ENCODE measurements at regions not wholly inside any gene's neighbourhood (a gene's known extent, or its start where the extent isn't known, plus 50 kb on each side); places are given as distances from the start of the nearest gene placed in this dataset.

DNA sequence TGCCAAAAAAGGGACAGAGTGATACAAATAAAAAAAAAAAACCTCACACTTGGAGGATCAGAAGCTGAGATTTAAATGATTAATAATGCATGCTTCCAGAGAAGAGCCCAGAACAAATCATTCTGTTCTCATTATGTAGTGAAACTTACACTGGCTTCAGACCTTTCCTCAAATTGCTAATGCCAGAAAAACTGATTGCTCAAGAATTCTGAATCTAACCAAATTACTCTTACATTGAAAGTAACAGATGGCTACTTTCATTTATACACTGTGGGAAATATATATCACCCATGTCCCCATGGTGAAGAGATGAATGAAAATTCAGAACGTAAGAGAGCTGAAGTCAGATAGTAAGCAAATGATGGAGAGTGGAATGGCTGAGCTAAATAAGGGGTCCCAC, 85.9 kb upstream of the NSMCE3 start:
- no peak for DNase-seq

DNA sequence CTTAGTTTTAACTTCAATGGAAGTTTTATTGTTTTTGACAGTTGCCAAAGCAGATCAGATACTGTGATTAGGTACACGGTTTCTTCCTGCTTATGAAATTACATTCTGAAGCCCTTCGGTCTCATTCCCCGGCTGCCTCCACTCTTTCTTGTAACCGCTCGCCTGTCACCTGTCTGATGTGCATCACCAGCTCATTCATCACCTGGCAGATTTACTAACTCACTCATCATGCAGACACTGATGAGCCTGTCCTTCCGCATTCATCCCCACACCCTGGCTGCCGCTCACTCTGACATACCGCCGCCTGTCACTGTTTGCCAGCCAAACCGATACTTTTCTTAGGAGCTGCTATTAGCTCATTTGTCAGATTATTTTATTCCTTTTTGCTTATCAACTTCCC, 82.8 kb upstream of the NSMCE3 start:
- DNase-seq, result no peak

DNA sequence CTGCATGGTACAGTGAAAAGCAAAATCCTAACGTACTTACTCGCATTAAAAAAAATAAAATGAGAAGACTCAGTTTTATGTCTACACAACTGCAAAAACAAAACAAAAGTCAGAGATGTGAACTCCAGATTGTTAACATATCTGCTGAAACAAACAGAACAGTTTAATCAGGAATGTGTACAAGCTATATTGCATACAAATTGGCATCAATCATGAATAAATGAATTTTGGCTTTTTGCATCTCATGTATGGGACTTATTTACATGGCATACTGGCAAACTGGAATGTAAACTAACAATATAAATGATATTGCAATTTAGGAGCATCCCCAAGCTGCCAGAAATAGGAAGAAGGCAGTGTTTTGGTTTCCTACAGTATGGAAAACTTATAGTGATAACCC, 79.6 kb upstream of the NSMCE3 start:
- no peak for DNase-seq

DNA sequence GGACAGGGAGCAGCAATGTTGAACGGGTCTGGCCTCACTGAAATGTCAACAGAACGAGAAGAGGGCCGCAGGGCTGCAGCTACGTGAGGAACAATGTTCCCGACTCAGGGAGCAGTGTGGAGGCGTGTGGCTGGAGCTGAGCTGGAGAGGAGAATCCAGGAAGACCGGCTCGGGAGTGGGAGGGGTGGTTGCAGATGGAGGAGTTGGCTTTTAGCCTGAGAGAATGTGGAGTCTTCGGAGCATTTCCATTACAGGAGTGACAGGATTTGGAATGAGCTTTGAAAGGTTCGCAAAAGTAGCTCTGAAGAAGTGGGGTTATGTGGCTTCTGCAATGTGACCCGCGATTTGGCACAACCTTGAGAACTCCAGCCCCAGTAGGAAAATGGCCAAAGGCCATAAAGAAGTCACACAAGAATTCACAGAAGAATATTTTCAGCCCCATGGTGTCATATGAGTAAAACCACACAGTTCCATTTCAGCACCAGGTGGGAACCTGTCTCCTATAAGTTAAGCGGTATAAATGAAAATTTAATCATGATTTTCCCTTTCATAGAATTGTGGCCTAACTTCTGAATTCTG, 78.8 kb upstream of the NSMCE3 start:
- DNase-seq, result no peak

DNA sequence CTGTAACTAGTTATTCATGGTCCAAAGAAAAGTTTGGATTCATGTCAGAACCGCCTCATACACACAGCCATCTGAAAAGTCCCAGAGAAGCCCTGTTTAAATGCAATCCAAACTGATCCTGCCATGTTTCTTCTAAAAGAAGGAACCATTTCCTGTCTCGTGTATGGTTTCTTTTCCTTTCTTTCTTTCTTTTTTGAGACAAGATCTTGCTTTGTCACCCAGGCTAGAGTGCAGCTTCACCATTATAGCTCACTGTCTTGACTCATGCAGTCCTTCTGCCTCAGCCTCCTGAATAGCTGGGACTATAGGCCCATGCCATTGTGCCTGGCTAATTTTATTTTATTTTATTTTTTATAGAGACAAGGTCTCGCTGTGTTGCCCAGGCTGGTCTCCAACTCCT, 77.4 kb upstream of the NSMCE3 start:
- no peak for DNase-seq

DNA sequence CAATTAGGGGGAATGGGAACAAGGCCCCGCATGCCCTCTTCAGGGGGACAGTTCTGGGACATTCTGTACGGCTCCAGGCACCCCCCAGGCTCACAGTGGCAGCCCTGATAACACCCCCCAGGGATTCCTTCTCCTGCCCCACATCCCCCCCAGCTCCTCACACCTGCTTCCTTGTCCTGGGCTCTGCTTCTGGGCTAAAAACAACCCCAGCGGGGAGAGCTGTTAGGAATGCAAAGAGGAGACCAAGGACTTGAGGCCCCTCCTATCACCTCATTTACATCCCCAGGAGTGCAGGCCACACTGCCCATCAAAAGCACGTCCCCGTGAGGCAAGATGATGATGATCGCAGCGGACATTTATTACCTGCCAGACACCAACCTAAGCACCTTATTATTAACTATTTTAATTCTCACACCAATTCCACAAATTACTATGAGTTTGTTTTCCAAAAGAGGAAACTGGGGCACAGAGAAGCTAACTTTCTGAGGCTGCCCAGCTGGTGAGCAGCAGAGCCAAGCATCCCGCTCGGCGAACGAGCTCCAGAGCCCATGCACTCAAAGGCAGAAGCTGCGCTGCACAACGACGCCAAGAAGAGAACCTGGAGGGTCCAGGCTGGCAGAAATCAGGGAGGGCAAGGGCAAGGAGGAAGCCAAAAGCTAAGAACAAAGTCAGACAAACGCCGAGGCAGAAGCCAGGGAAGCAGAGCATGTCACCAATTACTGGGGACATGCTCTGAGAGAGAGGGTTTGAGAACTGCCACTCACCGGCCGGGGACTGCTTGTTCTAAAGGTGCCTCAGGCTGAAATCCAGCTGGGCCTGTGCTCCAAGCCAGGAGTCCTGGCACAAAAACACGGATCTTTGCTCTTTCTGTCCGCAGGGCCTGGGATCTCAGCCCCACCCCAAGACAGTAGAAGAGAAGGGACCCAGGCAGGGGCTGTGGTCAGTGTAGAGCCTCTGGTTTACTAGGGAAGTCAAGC, 76.2 kb upstream of the NSMCE3 start:
- DNase-seq, result no peak

DNA sequence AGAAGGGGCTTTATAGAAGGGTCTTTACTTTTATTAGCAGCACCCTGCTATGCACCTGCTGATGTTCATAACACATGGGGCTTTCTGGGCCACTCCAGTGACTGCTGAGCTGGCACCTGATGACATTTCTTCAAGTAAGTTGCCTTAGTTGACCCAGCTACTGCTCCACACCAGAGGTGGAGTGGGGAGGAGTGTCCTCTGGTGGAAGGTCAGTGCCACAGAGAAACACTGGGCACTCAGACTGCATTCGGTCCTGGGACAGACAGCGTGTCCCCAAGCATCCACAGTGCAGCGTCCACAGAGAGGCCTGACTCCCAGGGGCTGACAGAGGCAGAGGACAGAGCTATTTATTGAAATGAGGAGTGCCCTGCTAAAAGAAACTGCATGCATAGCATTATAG, 74.9 kb upstream of the NSMCE3 start:
- no peak for DNase-seq

DNA sequence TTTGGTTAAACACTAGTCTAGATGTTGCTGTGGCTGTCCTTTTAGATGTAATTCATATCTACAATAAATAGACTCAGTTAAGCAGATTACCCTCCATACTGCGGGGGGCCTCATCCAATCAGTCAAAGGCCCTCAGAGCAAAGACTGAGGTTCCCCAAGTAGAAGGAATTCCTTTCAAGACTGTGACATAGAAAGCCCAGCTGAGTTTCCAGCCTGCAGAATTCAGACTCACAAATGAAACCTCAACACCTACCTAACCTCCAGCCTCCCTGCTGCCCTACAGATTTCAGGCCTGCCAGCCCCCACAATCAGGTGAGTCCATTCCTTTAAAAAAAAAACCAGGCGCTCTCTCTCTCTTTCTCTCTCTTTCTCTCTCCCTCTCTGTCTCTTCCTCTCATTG, 73.6 kb upstream of the NSMCE3 start:
- DNase-seq, result no peak

DNA sequence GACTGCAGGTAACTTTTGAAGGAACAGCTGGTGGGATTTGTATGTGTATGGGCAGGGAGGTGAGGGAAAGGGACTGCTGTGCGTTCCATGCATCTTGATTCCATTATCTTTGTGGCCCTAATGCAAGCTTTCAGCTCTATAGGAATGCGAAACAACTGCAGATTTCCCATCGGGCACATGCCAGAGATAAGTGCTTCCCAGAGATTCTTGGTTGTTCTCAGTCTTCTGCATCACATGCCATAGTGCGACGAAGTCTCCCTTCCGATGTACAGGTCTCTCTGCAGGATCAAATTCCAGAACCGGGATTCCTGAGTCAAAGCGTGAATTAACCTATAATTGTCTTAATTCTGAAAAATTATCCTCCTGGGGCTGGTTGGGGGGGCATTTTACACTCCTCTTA, 72.6 kb upstream of the NSMCE3 start:
- no peak for DNase-seq

DNA sequence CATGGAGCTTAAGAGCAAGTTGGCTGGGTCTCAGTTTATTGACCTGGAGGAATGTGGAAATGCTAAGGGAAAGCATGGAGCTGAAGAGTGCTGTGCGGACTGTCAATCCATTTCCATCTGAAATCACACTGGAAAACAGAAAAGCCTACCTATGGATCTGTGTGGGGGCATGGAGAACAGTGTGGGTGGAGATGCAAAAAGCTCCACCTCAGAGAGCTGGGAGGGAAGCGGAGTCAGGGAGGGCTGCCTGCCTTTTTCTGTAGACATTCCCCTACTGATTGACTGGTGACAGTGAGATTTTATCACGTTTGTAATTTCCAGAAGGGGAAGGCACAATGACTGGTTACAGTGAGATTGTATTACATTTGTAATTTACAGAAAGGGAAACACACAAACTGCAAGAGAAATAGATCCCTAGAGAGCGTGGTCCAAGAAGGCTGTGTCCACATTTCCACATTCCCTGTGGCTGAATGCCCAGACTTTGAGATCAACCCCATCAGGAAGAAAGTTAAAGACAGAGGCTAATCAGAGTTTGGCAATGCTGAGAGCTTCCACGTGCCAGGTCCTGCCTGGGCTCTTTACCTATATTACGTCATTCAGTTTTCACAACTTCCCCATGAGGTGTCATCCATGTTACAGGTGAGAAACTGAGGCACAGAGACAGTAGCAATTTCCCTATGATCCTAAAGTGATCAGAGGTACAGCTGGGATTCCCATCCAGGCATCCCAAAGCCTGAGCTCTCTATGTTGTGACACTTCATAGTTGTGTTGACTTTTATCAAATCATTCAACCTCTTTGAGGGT, 67.7 kb upstream of the NSMCE3 start:
- no peak for DNase-seq

DNA sequence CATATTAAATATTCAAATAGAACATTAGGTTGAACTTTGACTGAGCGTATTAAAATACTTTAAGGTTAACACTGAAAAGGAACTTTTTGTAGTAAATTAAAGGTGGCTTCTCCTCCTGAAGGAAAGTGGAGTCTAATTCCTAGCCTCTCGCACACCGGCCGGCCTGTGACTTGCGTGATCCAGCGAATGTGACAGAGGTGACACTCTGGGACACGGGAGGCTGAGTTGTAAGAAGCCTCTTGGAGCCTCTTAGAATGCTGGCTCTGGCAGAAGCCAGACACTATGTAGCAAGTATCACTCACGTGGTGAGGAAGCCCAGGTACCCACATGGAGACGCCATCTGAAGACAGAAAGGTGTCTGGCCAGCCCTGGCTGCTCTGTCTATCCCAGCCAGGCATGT, 64.9 kb upstream of the NSMCE3 start:
- DNase-seq, result no peak

DNA sequence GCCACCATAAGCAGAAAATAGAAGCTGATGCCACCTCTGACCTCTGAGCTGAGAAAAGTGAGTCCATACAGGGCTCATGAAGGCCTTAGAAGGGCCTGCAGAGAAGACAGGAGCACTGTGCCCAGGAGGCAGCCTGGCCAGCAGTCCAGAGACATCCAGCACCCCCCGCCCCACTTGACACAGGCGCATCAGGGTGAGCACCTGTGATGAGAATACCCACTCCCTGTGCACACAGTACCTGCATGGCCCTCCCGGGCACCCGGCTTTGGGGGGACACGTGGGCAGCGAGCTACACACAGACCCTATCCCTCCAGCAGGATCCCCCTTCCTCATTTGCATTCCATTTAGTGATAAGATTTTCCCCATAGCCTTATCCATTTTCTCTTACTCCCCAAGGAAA, 63.6 kb upstream of the NSMCE3 start:
- no peak for DNase-seq

DNA sequence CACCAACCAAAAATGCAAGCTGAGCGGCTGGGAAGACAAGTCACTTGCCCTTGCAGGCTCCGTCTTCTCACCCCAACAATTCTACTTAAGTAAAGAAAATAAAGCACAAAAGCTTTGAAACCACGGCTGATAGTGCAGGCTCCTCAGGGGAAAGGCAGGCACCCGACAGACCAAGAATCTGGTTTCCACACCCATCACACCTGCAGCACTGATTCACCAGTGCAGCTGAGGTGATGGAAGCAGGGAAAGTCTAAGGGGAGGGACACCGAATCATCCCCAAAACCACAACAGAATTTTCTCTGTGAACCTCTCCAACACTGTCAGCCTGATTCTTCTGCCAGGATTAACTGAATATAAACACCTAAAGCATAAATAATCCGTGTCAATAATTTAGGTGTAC, 62.0 kb upstream of the NSMCE3 start:
- no peak for DNase-seq

DNA sequence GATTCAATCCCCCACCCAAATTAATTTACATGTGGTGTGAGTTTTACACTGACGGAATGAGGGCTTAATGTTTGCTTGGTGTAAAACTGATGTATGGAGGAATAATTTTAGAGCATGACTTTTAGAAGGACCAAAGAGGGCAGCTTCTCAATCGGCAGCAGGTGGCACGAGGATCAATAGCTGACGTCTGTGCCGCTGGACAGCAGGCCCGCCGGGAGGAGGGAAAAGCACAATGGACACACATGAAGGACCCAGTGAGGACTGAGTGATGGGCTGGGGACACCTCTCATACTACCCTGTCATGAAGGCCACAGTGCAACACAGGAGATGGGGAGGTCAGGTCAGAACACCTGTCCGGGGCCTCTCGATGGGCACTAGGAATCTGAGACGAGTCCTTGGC, 61.4 kb upstream of the NSMCE3 start:
- DNase-seq, result no peak

DNA sequence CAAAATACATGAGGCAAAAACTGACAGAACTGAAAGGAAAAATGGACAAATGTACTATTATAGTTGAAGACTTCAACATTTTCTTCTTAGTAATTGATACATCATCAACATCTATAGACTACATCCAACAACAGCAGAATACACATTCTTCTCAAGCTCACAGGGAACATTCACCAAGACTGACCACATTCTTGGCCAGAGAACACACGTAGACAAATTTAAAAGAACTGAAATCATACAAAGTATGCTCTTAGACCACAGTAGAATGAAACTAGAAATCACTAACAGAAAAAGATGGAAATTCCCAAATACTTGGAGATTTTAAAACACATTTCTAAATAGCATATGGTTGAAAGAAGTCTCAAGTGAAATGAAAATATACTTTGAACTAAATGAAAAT, 55.1 kb upstream of the NSMCE3 start:
- no peak for DNase-seq

DNA sequence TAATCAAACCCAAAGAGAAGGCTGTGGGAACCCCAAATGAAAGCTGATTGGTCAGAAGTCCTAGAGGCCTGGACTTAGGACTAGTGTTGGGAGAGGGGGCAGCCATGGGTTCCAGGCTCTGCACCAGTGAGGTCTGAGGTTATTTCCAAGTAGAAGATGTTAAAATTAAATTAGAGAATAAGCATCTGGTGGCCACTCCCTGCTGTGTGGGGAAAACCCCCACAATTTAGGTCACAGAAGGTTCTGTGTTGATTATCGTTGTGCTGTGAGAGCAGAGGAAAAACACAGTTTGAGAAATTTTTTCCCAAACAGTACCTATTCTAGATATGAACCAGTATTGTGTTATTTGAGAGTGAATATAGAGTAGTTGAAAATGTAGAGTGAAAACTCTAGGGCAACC, 53.9 kb upstream of the NSMCE3 start:
- no peak for DNase-seq

DNA sequence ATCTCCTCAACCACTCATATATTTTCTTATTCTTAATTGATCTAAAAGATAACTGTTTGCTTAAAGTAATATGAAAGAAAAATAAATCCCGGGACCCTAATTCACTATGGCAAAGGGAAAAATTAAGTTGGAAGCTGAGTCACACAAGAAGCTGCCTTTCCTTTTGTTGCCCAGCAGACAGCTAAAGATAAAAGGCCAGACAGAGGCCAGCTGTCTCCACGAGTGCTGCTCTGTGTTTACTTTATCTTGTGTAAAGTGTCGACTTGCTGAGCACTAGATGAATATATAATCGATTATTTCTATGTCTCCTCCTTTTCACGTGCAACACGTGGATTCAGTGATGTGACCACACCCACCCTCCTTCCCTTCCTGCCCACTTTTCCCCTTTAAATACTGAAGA, 52.8 kb upstream of the NSMCE3 start:
- no peak for DNase-seq

DNA sequence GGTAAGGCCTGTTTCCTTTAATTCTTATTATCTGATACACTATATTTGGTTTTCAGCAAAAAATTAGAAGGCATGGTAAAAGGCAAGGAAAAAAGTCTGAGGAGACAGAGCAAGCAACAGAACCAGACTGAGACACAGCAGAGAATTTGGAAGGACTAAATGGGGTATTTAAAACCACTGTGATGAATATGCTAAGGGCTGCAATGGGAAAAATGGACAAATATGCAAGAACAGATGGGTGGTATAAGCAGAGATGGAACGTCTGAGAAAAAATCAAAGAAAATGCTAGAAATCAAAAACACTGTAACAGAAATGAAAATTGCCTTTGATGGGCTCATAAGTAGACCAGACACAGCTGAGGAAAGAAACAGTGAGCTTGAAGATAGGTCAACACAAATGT, 50.8 kb upstream of the NSMCE3 start:
- no peak for DNase-seq

DNA sequence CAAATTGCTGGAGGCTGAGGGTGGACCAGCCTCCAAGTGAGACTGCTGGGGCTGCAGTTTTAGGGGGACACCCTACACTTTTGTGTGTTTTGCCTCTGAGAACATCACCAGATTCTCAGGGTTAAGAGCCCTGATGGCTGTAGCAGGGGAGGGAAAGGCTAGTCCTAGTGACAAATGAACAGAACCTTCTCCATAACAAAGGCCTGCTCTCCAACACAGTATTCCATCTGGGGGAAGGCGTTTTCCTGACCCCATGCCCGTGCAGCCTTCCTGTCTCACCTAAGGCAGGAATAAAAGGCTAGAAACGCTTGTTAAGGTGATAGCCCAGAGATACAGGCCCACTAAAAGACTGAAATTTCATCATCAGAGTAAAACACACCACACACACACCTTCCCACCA, 50.2 kb upstream of the NSMCE3 start:
- no peak for DNase-seq

Data from stimulated activated CD8-positive, alpha-beta memory T cell treated with anti-CD3 and anti-CD28 coated beads, Interleukin-4, amount 100 ng/mL, for 48 hours (primary cell).